Neuron (in vitro differentiated cells): ENCODE measurements at regions not wholly inside any gene's neighbourhood (a gene's known extent, or its start where the extent isn't known, plus 50 kb on each side); places are given as distances from the start of the nearest gene placed in this dataset.

Experiments used
- H2AFZ ChIP-seq: one replicate; pipeline ENCODE4 v1.6.1; 2013; ENCODE audit warnings: low read depth, mild to moderate bottlenecking, inconsistent platforms, low read length, moderate library complexity
- H3K27me3 ChIP-seq: one replicate; pipeline ENCODE4 v1.6.1; 2013; ENCODE audit warnings: low read length; ENCODE audit not compliant: insufficient read depth
- H3K36me3 ChIP-seq: one replicate; pipeline ENCODE4 v1.6.1; 2013; ENCODE audit warnings: low read length; ENCODE audit not compliant: insufficient read depth
- H3K4me1 ChIP-seq: one replicate; pipeline ENCODE4 v1.6.1; 2013; ENCODE audit warnings: low read length; ENCODE audit not compliant: insufficient read depth
- H3K4me3 ChIP-seq: 2 replicates; pipeline ENCODE4 v1.5.1; 2013; ENCODE audit warnings: mild to moderate bottlenecking, low read length, moderate library complexity
- H3K9me3 ChIP-seq: one replicate; pipeline ENCODE4 v1.6.1; 2013; ENCODE audit warnings: low read length

GRCh38 chr10:53749439-53749838 lies 976.9 kb upstream of the MBL2 start:
- H3K9me3 ChIP-seq = peaks cover 2% of the 10 kb centered on the region
- H3K4me1 ChIP-seq = peaks cover 3% of the 10 kb centered on the region
- no peak overlapping the region for H3K4me3 ChIP-seq
- no peaks in the 10 kb centered on the region for H3K27me3 ChIP-seq
- H2AFZ ChIP-seq = no peak overlapping the region
- H3K36me3 ChIP-seq = no peaks in the 10 kb centered on the region

DNA sequence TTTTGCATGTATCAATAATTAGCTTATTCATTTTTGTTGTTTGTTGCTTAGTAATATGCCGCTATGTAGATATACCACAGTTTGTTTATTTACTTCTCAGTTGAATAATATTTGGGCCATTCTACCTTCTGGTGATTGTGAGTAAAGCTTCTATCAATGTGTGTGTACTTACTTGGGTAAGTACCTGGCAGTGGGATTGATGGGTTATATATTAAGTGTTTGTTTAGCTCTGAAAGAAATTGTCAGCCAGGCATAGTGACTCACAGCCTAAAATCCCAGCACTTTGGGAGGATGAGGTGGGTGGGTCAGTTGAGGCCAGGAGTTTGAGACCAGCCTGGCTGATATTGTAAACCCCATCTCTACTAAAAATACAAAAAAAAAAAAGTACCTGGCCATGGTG lies 975.7 kb upstream of the MBL2 start:
- Histone ChIP-seq H3K9me3 (peaks cover 2% of the 10 kb centered on the region), H3K27me3 (no peaks in the 10 kb centered on the region), H2AFZ (no peak overlapping the region), H3K4me1 (peaks cover 3% of the 10 kb centered on the region), H3K4me3 (no peak overlapping the region), H3K36me3 (no peaks in the 10 kb centered on the region)

DNA sequence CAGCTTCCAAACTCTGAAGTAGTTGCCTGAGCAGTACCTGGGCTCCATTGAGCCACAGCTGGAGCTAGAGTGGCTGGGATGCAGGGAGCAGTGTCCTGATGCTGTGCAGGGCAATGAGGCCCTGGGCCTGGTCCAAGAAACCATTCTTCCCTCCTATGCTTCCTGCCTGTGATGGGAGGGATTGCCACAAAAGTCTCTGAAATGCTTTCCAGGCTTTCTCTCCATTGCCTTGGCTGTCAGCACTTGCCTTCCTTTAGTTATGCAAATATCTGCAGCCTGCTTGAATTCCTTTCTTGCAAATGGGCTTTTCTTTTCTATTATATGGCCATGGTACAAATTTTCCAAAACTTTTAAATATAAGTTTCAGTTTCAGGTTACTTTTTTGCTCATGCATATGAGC lies 972.2 kb upstream of the MBL2 start:
- peaks cover 2% of the 10 kb centered on the region for H3K9me3 ChIP-seq
- no peaks in the 10 kb centered on the region for H3K36me3 ChIP-seq
- no peaks in the 10 kb centered on the region for H3K27me3 ChIP-seq
- no peak overlapping the region for H2AFZ ChIP-seq
- H3K4me3 ChIP-seq = no peak overlapping the region
- H3K4me1 ChIP-seq = peaks cover 3% of the 10 kb centered on the region

GRCh38 chr10:53744176-53744575 lies 971.6 kb upstream of the MBL2 start:
- H3K4me1 ChIP-seq = peaks cover 3% of the 10 kb centered on the region
- H3K36me3 ChIP-seq = no peaks in the 10 kb centered on the region
- H2AFZ ChIP-seq = no peak overlapping the region
- H3K9me3 ChIP-seq = peaks cover under 1% of the 10 kb centered on the region
- no peak overlapping the region for H3K4me3 ChIP-seq
- H3K27me3 ChIP-seq = no peaks in the 10 kb centered on the region

- no peak overlapping the region for H2AFZ ChIP-seq
- H3K9me3 ChIP-seq = no peaks in the 10 kb centered on the region
- H3K27me3 ChIP-seq = no peaks in the 10 kb centered on the region
- no peaks in the 10 kb centered on the region for H3K4me1 ChIP-seq
- no peak overlapping the region for H3K4me3 ChIP-seq
- no peaks in the 10 kb centered on the region for H3K36me3 ChIP-seq
Measured at GRCh38 chr10:53737132-53737531, 964.5 kb upstream of the MBL2 start.

DNA sequence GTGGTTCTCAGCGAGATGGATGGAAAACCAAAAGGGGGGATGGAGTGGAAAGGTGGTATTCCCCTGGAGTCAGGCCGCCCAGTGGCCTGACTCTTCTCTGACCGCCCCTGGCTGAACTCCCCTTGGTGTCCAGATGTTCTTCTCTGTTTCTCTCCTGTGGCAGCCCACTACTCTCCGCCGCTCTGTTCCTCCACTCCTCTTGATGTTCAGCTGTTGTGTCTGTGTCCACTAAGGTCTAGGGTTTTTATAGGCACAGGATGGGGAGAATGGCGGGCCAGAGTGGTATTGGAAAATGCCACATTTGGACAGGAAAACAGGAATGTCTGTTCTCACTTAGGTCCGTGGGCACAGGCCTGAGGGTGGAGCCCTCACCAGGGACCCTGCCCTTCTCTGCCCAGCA lies 954.3 kb upstream of the MBL2 start:
- no peaks in the 10 kb centered on the region for H3K27me3 ChIP-seq
- no peaks in the 10 kb centered on the region for H3K9me3 ChIP-seq
- H3K4me3 ChIP-seq = no peak overlapping the region
- H3K4me1 ChIP-seq = no peaks in the 10 kb centered on the region
- no peak overlapping the region for H2AFZ ChIP-seq
- no peaks in the 10 kb centered on the region for H3K36me3 ChIP-seq

DNA sequence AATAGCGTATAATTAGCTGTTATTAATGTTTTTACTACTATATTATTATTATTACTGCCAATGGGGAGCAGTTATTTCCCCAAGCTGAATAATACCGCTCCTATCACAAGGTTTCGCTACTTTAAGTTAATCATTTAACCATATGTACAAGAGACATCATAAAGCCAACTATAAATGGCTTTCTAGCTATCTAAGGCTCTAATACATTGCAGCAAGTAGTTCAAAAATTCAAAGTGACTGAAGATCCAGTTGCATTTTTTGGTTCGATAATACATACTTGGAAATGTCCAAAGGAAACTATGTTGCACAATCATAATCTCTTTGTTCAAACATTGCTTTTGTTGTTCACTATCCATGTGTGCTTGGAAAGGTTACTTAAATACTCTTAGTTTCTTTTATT lies 952.0 kb upstream of the MBL2 start:
- Histone ChIP-seq H3K9me3 (no peaks in the 10 kb centered on the region), H3K36me3 (no peaks in the 10 kb centered on the region), H3K4me1 (no peaks in the 10 kb centered on the region), H3K27me3 (no peaks in the 10 kb centered on the region), H3K4me3 (no peak overlapping the region), H2AFZ (no peak overlapping the region)

DNA sequence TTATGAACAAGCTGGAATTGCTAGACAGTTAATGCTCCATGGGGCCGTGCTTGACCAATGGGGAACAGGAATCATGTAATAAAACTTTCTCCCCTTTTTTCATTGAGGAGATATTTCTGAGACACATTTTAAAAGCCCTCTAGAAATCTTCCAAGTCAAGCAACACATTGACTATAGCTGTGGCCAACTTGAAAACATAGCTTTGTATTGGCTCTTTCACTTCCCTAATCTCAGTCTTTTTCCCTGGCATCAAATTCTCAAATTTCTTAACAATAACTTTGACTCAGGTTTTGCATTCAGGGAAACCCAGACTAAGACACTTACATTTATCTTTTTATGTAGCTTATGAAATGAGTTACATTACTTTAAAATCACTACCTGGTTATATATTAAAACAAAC lies 947.1 kb upstream of the MBL2 start:
- no peaks in the 10 kb centered on the region for H3K36me3 ChIP-seq
- H3K4me3 ChIP-seq = no peak overlapping the region
- no peaks in the 10 kb centered on the region for H3K4me1 ChIP-seq
- H3K27me3 ChIP-seq = no peaks in the 10 kb centered on the region
- H2AFZ ChIP-seq = no peak overlapping the region
- no peaks in the 10 kb centered on the region for H3K9me3 ChIP-seq

DNA sequence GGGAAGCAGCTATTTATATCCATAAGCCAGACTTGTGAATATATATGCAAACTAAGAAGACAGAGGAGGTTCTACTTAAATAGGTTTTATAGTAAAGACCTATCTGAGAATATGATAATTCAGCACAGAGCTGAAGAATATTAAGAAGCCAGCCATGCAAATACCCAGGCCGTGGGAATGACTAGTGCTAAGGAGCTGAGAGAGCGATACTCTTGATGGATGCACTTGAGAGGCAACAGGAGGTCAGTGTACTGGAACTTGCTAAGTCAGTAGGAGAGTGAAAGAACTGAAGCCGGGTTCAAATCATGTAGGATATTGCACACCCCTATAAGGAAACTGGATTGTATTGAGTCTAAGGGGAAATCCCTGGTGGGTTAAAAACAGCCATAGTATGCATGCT lies 943.6 kb upstream of the MBL2 start:
- Histone ChIP-seq H3K4me1 (no peaks in the 10 kb centered on the region), H2AFZ (no peak overlapping the region), H3K27me3 (no peaks in the 10 kb centered on the region), H3K9me3 (no peaks in the 10 kb centered on the region), H3K4me3 (no peak overlapping the region), H3K36me3 (no peaks in the 10 kb centered on the region)

DNA sequence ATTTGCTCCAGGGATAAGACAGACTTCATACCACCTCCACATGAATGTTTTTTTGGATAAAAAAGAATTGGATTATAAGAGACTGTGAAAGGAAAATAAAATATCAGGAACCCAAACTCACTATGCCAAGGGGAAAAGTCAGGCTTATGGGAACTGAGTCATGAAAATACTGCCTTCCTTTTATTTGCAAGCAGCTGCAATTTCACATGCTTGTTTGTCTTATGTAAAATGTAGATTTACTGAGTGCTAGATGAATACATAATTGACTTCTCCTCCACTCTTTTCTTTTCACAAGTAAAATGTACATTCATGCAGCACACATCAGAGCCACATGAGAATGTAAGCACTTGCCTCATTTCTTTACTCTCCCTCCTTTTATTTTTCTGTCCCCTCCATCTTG lies 940.8 kb upstream of the MBL2 start:
- Histone ChIP-seq H3K4me3 (no peak overlapping the region), H3K36me3 (no peaks in the 10 kb centered on the region), H2AFZ (no peak overlapping the region), H3K9me3 (no peaks in the 10 kb centered on the region), H3K27me3 (no peaks in the 10 kb centered on the region), H3K4me1 (peaks cover 7% of the 10 kb centered on the region)

- Histone ChIP-seq H3K4me1 (peaks cover 2% of the 10 kb centered on the region), H2AFZ (no peak overlapping the region)
Measured at GRCh38 chr10:53702489-53702888, 929.9 kb upstream of the MBL2 start.

GRCh38 chr10:53701213-53701612 lies 928.6 kb upstream of the MBL2 start:
- Histone ChIP-seq H3K27me3 (no peaks in the 10 kb centered on the region), H3K36me3 (no peaks in the 10 kb centered on the region), H2AFZ (no peak overlapping the region), H3K4me1 (peaks cover 2% of the 10 kb centered on the region), H3K9me3 (no peaks in the 10 kb centered on the region), H3K4me3 (no peak overlapping the region)

More at GRCh38 chr10:53702489-53702888, 929.9 kb upstream of the MBL2 start:
- Histone ChIP-seq H3K36me3 (no peaks in the 10 kb centered on the region), H3K27me3 (no peaks in the 10 kb centered on the region), H3K4me3 (no peak overlapping the region), H3K9me3 (no peaks in the 10 kb centered on the region)

DNA sequence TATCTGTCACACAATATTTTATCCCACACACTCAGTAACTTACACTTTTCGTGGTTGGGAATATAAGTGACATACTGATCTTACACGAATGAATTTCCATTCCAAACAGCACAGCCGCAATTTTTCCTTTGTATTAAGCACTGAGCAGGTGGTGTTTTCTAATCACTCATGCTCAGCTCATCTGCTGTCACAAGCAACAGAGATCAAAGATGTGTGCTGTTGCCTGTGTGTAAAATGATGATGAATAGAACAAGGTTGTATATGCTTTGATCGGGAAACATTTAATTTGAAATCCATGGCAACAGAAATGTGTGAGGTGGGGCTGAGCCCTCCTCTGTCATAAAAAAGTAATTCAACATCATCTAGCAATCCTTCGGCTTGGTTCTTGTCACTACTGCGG lies 927.7 kb upstream of the MBL2 start:
- no peaks in the 10 kb centered on the region for H3K9me3 ChIP-seq
- H3K4me1 ChIP-seq = peaks cover 2% of the 10 kb centered on the region
- H2AFZ ChIP-seq = no peak overlapping the region
- H3K36me3 ChIP-seq = no peaks in the 10 kb centered on the region
- H3K4me3 ChIP-seq = no peak overlapping the region
- H3K27me3 ChIP-seq = no peaks in the 10 kb centered on the region

DNA sequence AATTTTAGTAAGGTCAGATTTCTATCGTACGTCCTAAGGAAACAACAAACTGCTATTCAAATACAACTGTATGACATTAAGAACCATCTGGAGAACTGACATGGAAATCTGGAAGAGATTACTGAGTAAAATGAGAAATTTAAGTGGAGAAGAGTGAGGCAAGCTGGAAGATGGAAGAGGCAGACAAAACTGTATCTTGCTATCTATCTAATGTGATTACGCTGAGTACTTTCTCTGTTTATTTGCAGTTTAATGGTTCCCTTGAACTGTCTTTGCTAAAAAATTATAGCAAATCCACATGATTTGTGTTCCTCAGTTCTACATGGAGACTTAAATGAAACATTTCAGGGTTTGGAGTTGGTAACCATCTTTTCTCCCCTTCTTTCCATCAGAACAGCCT lies 927.1 kb upstream of the MBL2 start:
- Histone ChIP-seq H2AFZ (no peak overlapping the region), H3K4me1 (peaks cover 2% of the 10 kb centered on the region), H3K36me3 (no peaks in the 10 kb centered on the region), H3K4me3 (no peak overlapping the region), H3K9me3 (no peaks in the 10 kb centered on the region), H3K27me3 (no peaks in the 10 kb centered on the region)
